ENCODE measurements at regions not wholly inside any gene's neighbourhood (a gene's known extent, or its start where the extent isn't known, plus 50 kb on each side); places are given as distances from the start of the nearest gene placed in this dataset.
"Not testable (repeated sequence)": the region's sequence is repeated elsewhere in the genome, so short reads cannot be mapped to it uniquely, and the experiment has no call there.

GRCh38 chr1:224539971-224540370 lies 76.1 kb upstream of the CNIH3 start:
- DNase-seq, result no peak

- DNase-seq, result peak; percentile 7
These were observed 75.6 kb upstream of the CNIH3 start for GRCh38 chr1:224540535-224540934.

GRCh38 chr1:224541072-224541790 lies 74.9 kb upstream of the CNIH3 start:
- DNase-seq, result no peak

GRCh38 chr1:224541901-224542630 lies 74.1 kb upstream of the CNIH3 start:
- DNase-seq, result no peak

GRCh38 chr1:224542783-224543440 lies 73.2 kb upstream of the CNIH3 start:
- no peak for DNase-seq

GRCh38 chr1:224543453-224543852 lies 72.7 kb upstream of the CNIH3 start:
- DNase-seq, result no peak

GRCh38 chr1:224544346-224545110 lies 71.6 kb upstream of the CNIH3 start:
- no peak for DNase-seq

- no peak for DNase-seq
These were observed 70.5 kb upstream of the CNIH3 start for GRCh38 chr1:224545571-224545970.

- DNase-seq, result no peak
These were observed 67.4 kb upstream of the CNIH3 start for GRCh38 chr1:224548676-224549075.

GRCh38 chr1:224551189-224551588 lies 64.9 kb upstream of the CNIH3 start:
- DNase-seq, result not testable (repeated sequence)

- no peak for DNase-seq
These were observed 62.1 kb upstream of the CNIH3 start for GRCh38 chr1:224554056-224554455.

GRCh38 chr1:224554620-224555259 lies 61.4 kb upstream of the CNIH3 start:
- DNase-seq, result no peak

- no peak for DNase-seq
These were observed 57.2 kb upstream of the CNIH3 start for GRCh38 chr1:224558904-224559303.

GRCh38 chr1:224559981-224560728 lies 56.0 kb upstream of the CNIH3 start:
- DNase-seq, result no peak

- not testable (repeated sequence) for DNase-seq
These were observed 53.2 kb upstream of the CNIH3 start for GRCh38 chr1:224562881-224563280.

GRCh38 chr1:224563666-224564065 lies 52.5 kb upstream of the CNIH3 start:
- DNase-seq, result no peak

- DNase-seq, result no peak
These were observed 51.5 kb upstream of the CNIH3 start for GRCh38 chr1:224564454-224565084.

- DNase-seq, result no peak
These were observed 50.9 kb upstream of the CNIH3 start for GRCh38 chr1:224565186-224565585.

- DNase-seq, result no peak
These were observed 50.3 kb upstream of the CNIH3 start for GRCh38 chr1:224565611-224566406.

All from NCI-H1092 (cell line).